Astrocyte (in vitro differentiated cells and primary cell): ENCODE measurements at regions not wholly inside any gene's neighbourhood (a gene's known extent, or its start where the extent isn't known, plus 50 kb on each side); places are given as distances from the start of the nearest gene placed in this dataset.

Source experiments
- EZH2 ChIP-seq: IDR thresholded peaks from 2 replicates; pipeline ENCODE4 v1.6.1; 2012; ENCODE audit warnings: mild to moderate bottlenecking, low read length, inconsistent platforms; ENCODE audit not compliant: insufficient read depth
- TF ChIP-seq, protein P1 (sequence below): IDR thresholded peaks from 2 replicates; pipeline ENCODE4 v1.5.1; 2011; ENCODE audit warnings: low read depth, mild to moderate bottlenecking, inconsistent platforms, low read length, moderate library complexity; ENCODE audit not compliant: insufficient read depth

DNA sequence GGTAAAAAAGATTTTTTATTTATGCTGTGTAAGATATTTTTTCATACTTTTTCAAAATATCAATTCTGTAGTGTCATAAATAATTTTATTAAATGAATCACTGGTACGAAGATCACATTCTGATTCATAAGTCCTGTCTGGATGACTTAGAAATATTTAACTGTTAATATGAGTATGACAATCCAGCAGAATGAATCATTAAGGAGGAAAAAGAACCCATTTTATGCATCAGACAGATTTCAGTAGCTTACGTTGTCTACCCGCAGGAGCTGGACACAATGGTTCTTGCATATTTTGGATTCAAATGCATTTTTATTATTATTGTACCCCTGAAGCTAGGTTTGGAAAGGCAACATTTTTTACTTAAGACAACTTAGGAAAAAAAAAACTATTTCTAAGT is 448.9 kb upstream of the TSPY4 start:
- TF ChIP-seq, protein P1, sequence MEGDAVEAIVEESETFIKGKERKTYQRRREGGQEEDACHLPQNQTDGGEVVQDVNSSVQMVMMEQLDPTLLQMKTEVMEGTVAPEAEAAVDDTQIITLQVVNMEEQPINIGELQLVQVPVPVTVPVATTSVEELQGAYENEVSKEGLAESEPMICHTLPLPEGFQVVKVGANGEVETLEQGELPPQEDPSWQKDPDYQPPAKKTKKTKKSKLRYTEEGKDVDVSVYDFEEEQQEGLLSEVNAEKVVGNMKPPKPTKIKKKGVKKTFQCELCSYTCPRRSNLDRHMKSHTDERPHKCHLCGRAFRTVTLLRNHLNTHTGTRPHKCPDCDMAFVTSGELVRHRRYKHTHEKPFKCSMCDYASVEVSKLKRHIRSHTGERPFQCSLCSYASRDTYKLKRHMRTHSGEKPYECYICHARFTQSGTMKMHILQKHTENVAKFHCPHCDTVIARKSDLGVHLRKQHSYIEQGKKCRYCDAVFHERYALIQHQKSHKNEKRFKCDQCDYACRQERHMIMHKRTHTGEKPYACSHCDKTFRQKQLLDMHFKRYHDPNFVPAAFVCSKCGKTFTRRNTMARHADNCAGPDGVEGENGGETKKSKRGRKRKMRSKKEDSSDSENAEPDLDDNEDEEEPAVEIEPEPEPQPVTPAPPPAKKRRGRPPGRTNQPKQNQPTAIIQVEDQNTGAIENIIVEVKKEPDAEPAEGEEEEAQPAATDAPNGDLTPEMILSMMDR, result no peak
- no peak for TF ChIP-seq EZH2
